ENCODE measurements at regions not wholly inside any gene's neighbourhood (a gene's known extent, or its start where the extent isn't known, plus 50 kb on each side); places are given as distances from the start of the nearest gene placed in this dataset.

DNA sequence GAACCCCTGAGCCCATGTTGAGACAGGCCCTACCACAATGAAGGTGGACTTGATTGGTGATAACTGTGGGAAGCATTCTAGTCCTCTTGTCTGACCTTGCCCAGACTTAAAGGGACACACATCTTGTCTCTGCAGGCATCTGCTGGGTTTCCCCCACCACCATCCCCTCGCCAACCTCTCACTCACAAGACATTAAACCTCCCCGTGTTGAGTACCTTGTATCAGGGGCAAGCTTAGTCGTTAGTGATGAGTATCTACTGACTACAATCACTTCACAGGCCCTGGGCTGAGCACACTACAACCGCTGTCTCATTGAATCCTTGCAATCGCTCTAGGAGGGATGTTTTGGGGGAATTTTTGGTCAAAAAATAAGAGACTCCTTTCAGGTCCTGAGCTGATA lies 86.0 kb downstream of the ICOS start:
- no peak overlapping the region for H3K4me3 Mint-ChIP-seq
- Histone ChIP-seq H3K4me2 (ENCODE audit: insufficient read depth, insufficient read length, low read length) (no peak overlapping the region), H4K91ac (ENCODE audit: insufficient read length, low read depth, low read length) (no peak overlapping the region), H3K56ac (ENCODE audit: insufficient read length, low read depth, low read length) (no peak overlapping the region), H4K20me1 (ENCODE audit: control insufficient read depth, insufficient read depth, insufficient read length) (no peaks in the 10 kb centered on the region), H2BK5ac (ENCODE audit: insufficient read length, low read length) (no peak overlapping the region), H2BK12ac (ENCODE audit: insufficient read length, low read depth, low read length) (no peak overlapping the region), H3T11ph (ENCODE audit: low read length) (no peak overlapping the region), H2BK120ac (ENCODE audit: low read depth, low read length, poor library complexity, severe bottlenecking) (no peak overlapping the region), H4K8ac (replicated peaks; ENCODE audit: insufficient read length, low read depth, low read length) (no peak overlapping the region), H2BK15ac (ENCODE audit: low read depth, low read length) (no peak overlapping the region), H3K27me3 (ENCODE audit: insufficient read depth, low read length) (no peaks in the 10 kb centered on the region), H2AFZ (ENCODE audit: low read length) (no peak overlapping the region), H3K9ac (ENCODE audit: extremely low read depth, insufficient read length, low read length) (no peak overlapping the region), H3K27ac (ENCODE audit: insufficient read length, low read depth, low read length) (no peak overlapping the region), H3K18ac (ENCODE audit: insufficient read length, low read depth, low read length) (no peak overlapping the region), H3K9me3 (ENCODE audit: control insufficient read depth, low read depth, low read length) (no peaks in the 10 kb centered on the region), H3K79me2 (ENCODE audit: insufficient read depth, low read length) (0 out of 2 replicates have a peak, but pooled peaks cover 2% of the 10 kb centered on the region), H3K4me1 (ENCODE audit: insufficient read depth, low read length) (no peaks in the 10 kb centered on the region), H3K4ac (ENCODE audit: low read depth, low read length) (no peak overlapping the region), H2AK5ac (ENCODE audit: insufficient read length, low read length) (no peak overlapping the region), H4K5ac (ENCODE audit: insufficient read length, low read depth, low read length) (no peak overlapping the region), H3K23ac (ENCODE audit: insufficient read length, low read depth, low read length) (no peak overlapping the region), H2BK20ac (ENCODE audit: low read depth, low read length, poor library complexity, severe bottlenecking) (no peak overlapping the region), H3K14ac (ENCODE audit: insufficient read depth, low read length) (no peak overlapping the region), H3K79me1 (ENCODE audit: insufficient read depth, low read depth, low read length, poor library complexity, severe bottlenecking) (no peaks in the 10 kb centered on the region), H3K23me2 (ENCODE audit: insufficient read length, low read depth, low read length, poor library complexity, severe bottlenecking) (no peaks in the 10 kb centered on the region)
- DNase-seq = no peak
- no peaks in the 10 kb centered on the region for H3K4me1 Mint-ChIP-seq
- TF ChIP-seq, protein P1, sequence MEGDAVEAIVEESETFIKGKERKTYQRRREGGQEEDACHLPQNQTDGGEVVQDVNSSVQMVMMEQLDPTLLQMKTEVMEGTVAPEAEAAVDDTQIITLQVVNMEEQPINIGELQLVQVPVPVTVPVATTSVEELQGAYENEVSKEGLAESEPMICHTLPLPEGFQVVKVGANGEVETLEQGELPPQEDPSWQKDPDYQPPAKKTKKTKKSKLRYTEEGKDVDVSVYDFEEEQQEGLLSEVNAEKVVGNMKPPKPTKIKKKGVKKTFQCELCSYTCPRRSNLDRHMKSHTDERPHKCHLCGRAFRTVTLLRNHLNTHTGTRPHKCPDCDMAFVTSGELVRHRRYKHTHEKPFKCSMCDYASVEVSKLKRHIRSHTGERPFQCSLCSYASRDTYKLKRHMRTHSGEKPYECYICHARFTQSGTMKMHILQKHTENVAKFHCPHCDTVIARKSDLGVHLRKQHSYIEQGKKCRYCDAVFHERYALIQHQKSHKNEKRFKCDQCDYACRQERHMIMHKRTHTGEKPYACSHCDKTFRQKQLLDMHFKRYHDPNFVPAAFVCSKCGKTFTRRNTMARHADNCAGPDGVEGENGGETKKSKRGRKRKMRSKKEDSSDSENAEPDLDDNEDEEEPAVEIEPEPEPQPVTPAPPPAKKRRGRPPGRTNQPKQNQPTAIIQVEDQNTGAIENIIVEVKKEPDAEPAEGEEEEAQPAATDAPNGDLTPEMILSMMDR (conservative IDR thresholded peaks at IDR 0.05) = no peak
- WGBS (ENCODE audit: extremely low coverage, insufficient read length, low lambda C conversion rate) = no CpG with 5 or more reads among the region's 5 CpGs
- H3K36me3 Mint-ChIP-seq (ENCODE audit: insufficient read depth in 1 of 3, low read depth in 3 of 3) = no peaks in the 10 kb centered on the region
- no peaks in the 10 kb centered on the region for H3K9me3 Mint-ChIP-seq
- peaks cover 4% of the 10 kb centered on the region; the same call in 1 of the 2 replicates for H3K27me3 Mint-ChIP-seq (ENCODE audit: low read depth)
- H3K27ac Mint-ChIP-seq = no peak overlapping the region; a peak in 1 of 7 replicates

Data from H9 (cell line).